ENCODE measurements at regions not wholly inside any gene's neighbourhood (a gene's known extent, or its start where the extent isn't known, plus 50 kb on each side); places are given as distances from the start of the nearest gene placed in this dataset.

- no peak for TF ChIP-seq CTCF (conservative IDR thresholded peaks at IDR 0.05 in 1 of 2, IDR thresholded peaks at IDR 0.05 in 1 of 2; ENCODE audit: low read depth in 1 of 2, low read length in 2 of 2)
- no peak for TF ChIP-seq EZH2 (IDR thresholded peaks at IDR 0.05; ENCODE audit: low read length, missing control alignments)
These were observed 1162.1 kb upstream of the USP15 start for GRCh38 chr12:61098031-61098580.

Data from fibroblast of lung (primary cell).